HEK293 (cell line): ENCODE measurements at regions not wholly inside any gene's neighbourhood (a gene's known extent, or its start where the extent isn't known, plus 50 kb on each side); places are given as distances from the start of the nearest gene placed in this dataset.

Experiments
- CTCF ChIA-PET: fragments of 350-600 bp; formaldehyde crosslinking; extraction: SDS; loops from one replicate; lab custom pipeline; 2021; ENCODE audit warnings: antibody characterized with exemption; lab: Yijun Ruan, JAX
- POLR2A ChIA-PET: fragments of 300-600 bp; formaldehyde crosslinking; extraction: SDS; loops from one replicate; lab custom pipeline; 2020; ENCODE audit warnings: antibody characterized with exemption, inconsistent platforms; lab: Yijun Ruan, JAX
- H3K27ac ChIP-seq: fragments of 200-500 bp; sonication (Bioruptor generic); 2 replicates; pipeline ENCODE4 v1.5.1; 2014; ENCODE audit warnings: low read depth, low read length, control low read depth, inconsistent platforms; ENCODE audit errors: extremely low read depth
- H3K36me3 ChIP-seq, 2 experiments: fragments of 200-500 bp in 1 of 2; sonication (Bioruptor generic) in 1 of 2; 1 replicate in 1 of 2; 2 replicates in 1 of 2; pipeline ENCODE4 v1.5.1; 2014 to 2017; ENCODE audit warnings: inconsistent platforms in 2 of 2, low read length in 2 of 2; ENCODE audit not compliant: control insufficient read depth in 2 of 2, insufficient read depth in 1 of 2
- H3K4me1 ChIP-seq: fragments of 200-500 bp; sonication (Bioruptor generic); 2 replicates; pipeline ENCODE4 v1.5.1; 2014; ENCODE audit warnings: mild to moderate bottlenecking, low read length, inconsistent platforms; ENCODE audit not compliant: control insufficient read depth, insufficient read depth
- H3K4me3 ChIP-seq: 2 replicates; pipeline ENCODE4 v1.5.1; 2011; ENCODE audit warnings: low read depth, mild to moderate bottlenecking, control low read depth, low read length, moderate library complexity
- H3K9me3 ChIP-seq: fragments of 200-500 bp; sonication (Bioruptor generic); 2 replicates; pipeline ENCODE4 v1.5.1; 2014; ENCODE audit warnings: low read depth, low read length, inconsistent platforms; ENCODE audit not compliant: control insufficient read depth, insufficient read depth
- EGR2 ChIP-seq: fragments of 450-650 bp; formaldehyde crosslinking; IDR thresholded peaks from 2 replicates; pipeline ENCODE4 v1.5.1; 2016; ENCODE audit warnings: low read depth, missing biosample characterization, missing genetic modification characterization
- PATZ1 ChIP-seq: fragments of 450-650 bp; formaldehyde crosslinking; IDR thresholded peaks from 2 replicates; pipeline ENCODE4 v1.5.1; 2016; ENCODE audit warnings: missing biosample characterization, missing genetic modification characterization
- PRDM4 ChIP-seq: fragments of 450-650 bp; formaldehyde crosslinking; IDR thresholded peaks from 2 replicates; pipeline ENCODE4 v1.5.1; 2017; ENCODE audit warnings: missing biosample characterization, missing genetic modification characterization
- SP2 ChIP-seq: fragments of 450-650 bp; formaldehyde crosslinking; IDR thresholded peaks from 2 replicates; pipeline ENCODE4 v1.5.1; 2016; ENCODE audit warnings: missing biosample characterization, missing genetic modification characterization
- SP3 ChIP-seq: fragments of 450-650 bp; formaldehyde crosslinking; IDR thresholded peaks from 2 replicates; pipeline ENCODE4 v1.5.1; 2016; ENCODE audit warnings: missing biosample characterization, missing genetic modification characterization
- YY2 ChIP-seq: fragments of 450-650 bp; formaldehyde crosslinking; IDR thresholded peaks from 2 replicates; pipeline ENCODE4 v1.5.1; 2016; ENCODE audit warnings: missing biosample characterization, missing genetic modification characterization
- ZBTB10 ChIP-seq: fragments of 450-650 bp; formaldehyde crosslinking; IDR thresholded peaks from 2 replicates; pipeline ENCODE4 v1.5.1; 2016; ENCODE audit warnings: missing biosample characterization, missing genetic modification characterization
- ZEB2 ChIP-seq: fragments of 450-650 bp; formaldehyde crosslinking; IDR thresholded peaks from 2 replicates; pipeline ENCODE4 v1.5.1; 2016; ENCODE audit warnings: missing biosample characterization, missing genetic modification characterization
- ZNF184 ChIP-seq: fragments of 450-650 bp; IDR thresholded peaks from 2 replicates; pipeline ENCODE4 v1.5.1; 2018; ENCODE audit warnings: missing biosample characterization, mild to moderate bottlenecking, missing genetic modification characterization
- ZNF280D ChIP-seq: fragments of 450-650 bp; formaldehyde crosslinking; IDR thresholded peaks from 2 replicates; pipeline ENCODE4 v1.5.1; 2016; ENCODE audit warnings: missing biosample characterization, missing genetic modification characterization
- ZNF555 ChIP-seq: fragments of 450-650 bp; formaldehyde crosslinking; conservative IDR thresholded peaks from 2 replicates; pipeline ENCODE4 v1.5.1; 2017; ENCODE audit warnings: missing biosample characterization, mild to moderate bottlenecking, missing genetic modification characterization, inconsistent platforms
- ZNF626 ChIP-seq: fragments of 450-650 bp; sonication (Bioruptor Pico); formaldehyde crosslinking; IDR thresholded peaks from 2 replicates; pipeline ENCODE4 v1.5.1; 2018; ENCODE audit warnings: missing biosample characterization, missing genetic modification characterization, inconsistent platforms
- ZNF768 ChIP-seq: fragments of 450-650 bp; formaldehyde crosslinking; IDR thresholded peaks from 2 replicates; pipeline ENCODE4 v1.5.1; 2018; ENCODE audit warnings: missing biosample characterization, mild to moderate bottlenecking, missing genetic modification characterization
- TF ChIP-seq, protein P1 (sequence below): fragments of 450-650 bp; formaldehyde crosslinking; IDR thresholded peaks from 2 replicates; pipeline ENCODE4 v1.5.1; 2016; ENCODE audit warnings: missing biosample characterization, missing genetic modification characterization
- TF ChIP-seq, protein P2 (sequence below): fragments of 450-650 bp; formaldehyde crosslinking; IDR thresholded peaks from 2 replicates; pipeline ENCODE4; 2016; ENCODE audit warnings: missing biosample characterization, missing genetic modification characterization

- TF ChIP-seq PATZ1 (tag by site-specific recombination) (no peak), ZNF280D (tag by site-specific recombination) (no peak), ZNF555 (tag by site-specific recombination) (no peak)
These were observed 180.6 kb downstream of the AACS start (continued) for GRCh38 chr12:125245581-125246557.

DNA sequence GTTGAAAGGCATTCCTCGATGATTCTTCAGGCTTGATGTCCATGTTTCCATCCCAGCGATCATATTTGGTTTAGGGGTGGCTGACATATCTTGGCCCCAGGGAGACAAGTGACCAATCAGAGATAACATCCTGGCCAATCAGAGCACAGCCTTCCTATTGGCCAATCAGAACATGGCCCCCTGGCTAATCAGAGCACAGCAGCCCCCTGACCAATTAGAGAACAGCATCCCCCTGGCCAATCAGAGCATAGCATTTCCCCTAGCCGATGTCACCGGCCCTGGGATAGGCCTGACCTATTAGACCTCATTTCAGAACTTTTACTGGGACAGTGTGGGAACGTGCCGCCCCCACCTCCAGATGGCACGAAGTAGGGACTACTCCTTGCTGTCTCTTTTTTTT is 182.2 kb downstream of the AACS start:
- Histone ChIP-seq H3K36me3 (no peaks in the 10 kb centered on the region), H3K27ac (no peak overlapping the region), H3K9me3 (no peaks in the 10 kb centered on the region), H3K4me1 (no peaks in the 10 kb centered on the region), H3K4me3 (no peak overlapping the region)
- ChIA-PET POLR2A (no interaction called here), CTCF (interaction anchor here (0.7 to 1.0 kb wide), 2 partner anchors 10 to 50 kb away, joined by 3 to 6 read pairs; no protein-coding TSS in a partner anchor)
- TF ChIP-seq SP3 (tag by site-specific recombination) (no peak), SP2 (tag by site-specific recombination) (peak; percentile 37; the same call in 1 of the 2 replicates), YY2 (tag by site-specific recombination) (no peak), ZEB2 (tag by site-specific recombination) (no peak), PRDM4 (tag by site-specific recombination) (no peak)

GRCh38 chr12:125249066-125249824 is 184.0 kb downstream of the AACS start:
- H3K9me3 ChIP-seq, result no peaks in the 10 kb centered on the region
- CTCF ChIA-PET, result interaction anchor here (1.1 kb wide), 1 partner anchor 47 kb away, joined by 5 read pairs; no protein-coding TSS in a partner anchor
- no peak overlapping the region for H3K27ac ChIP-seq
- H3K4me1 ChIP-seq, result no peaks in the 10 kb centered on the region
- no peaks in the 10 kb centered on the region for H3K36me3 ChIP-seq
- POLR2A ChIA-PET, result no interaction called here
- H3K4me3 ChIP-seq, result no peak overlapping the region
- TF ChIP-seq, protein P1, sequence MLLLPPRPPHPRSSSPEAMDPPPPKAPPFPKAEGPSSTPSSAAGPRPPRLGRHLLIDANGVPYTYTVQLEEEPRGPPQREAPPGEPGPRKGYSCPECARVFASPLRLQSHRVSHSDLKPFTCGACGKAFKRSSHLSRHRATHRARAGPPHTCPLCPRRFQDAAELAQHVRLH, result no peak
- no peak for TF ChIP-seq ZBTB10 (tag by site-specific recombination)
- no peak for TF ChIP-seq ZNF626 (tag by site-specific recombination)
- no peak for TF ChIP-seq ZNF184 (tag by site-specific recombination)
- TF ChIP-seq, protein P2, sequence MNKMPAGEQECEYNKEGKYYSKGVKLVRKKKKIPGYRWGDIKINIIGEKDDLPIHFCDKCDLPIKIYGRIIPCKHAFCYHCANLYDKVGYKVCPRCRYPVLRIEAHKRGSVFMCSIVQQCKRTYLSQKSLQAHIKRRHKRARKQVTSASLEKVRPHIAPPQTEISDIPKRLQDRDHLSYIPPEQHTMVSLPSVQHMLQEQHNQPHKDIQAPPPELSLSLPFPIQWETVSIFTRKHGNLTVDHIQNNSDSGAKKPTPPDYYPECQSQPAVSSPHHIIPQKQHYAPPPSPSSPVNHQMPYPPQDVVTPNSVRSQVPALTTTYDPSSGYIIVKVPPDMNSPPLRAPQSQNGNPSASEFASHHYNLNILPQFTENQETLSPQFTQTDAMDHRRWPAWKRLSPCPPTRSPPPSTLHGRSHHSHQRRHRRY (tag by site-specific recombination), result no peak
- no peak for TF ChIP-seq ZNF768 (tag by site-specific recombination)
- TF ChIP-seq EGR2 (tag by site-specific recombination), result no peak
